SK-N-SH (cell line): ENCODE measurements at regions not wholly inside any gene's neighbourhood (a gene's known extent, or its start where the extent isn't known, plus 50 kb on each side); places are given as distances from the start of the nearest gene placed in this dataset.

Experiments used
- CTCF ChIA-PET: fragments of 300-600, 350-600 bp; formaldehyde crosslinking; extraction: SDS; loops from one replicate; lab custom pipeline; 2021; lab: Yijun Ruan, JAX
- POLR2A ChIA-PET: fragments of 350-600 bp; sonication (Branson Sonifier 250); formaldehyde crosslinking; extraction: SDS; loops from one replicate; lab custom pipeline; 2020; ENCODE audit warnings: antibody characterized with exemption, inconsistent platforms; lab: Yijun Ruan, JAX
- DNase-seq: peaks from one replicate; pipeline ENCODE4 v3.0.0; 2012
- H2AFZ ChIP-seq: fragments of 200-600 bp; sonication (generic); 2 replicates; pipeline ENCODE4 v1.8.1; 2016; ENCODE audit warnings: antibody characterized with exemption, mild to moderate bottlenecking, low read depth
- H3F3A ChIP-seq: fragments of 200-600 bp; sonication (generic); replicated peaks from 2 replicates; pipeline ENCODE3; 2016; ENCODE audit warnings: antibody characterized with exemption, mild to moderate bottlenecking; ENCODE audit not compliant: insufficient read depth
- H3K27ac ChIP-seq, 2 experiments: fragments of 200-500 bp in 1 of 2; fragments of 200-600 bp in 1 of 2; sonication (Bioruptor generic) in 1 of 2; sonication (generic), shearing (Covaris generic) in 1 of 2; 2 replicates each; pipeline versions ENCODE4 v1.5.1 to v1.6.1; 2014 to 2016; ENCODE audit warnings: low read depth in 2 of 2, inconsistent platforms in 1 of 2, low read length in 1 of 2, mild to moderate bottlenecking in 1 of 2, mixed read lengths in 1 of 2
- H3K27me3 ChIP-seq: fragments of 200-600 bp; sonication (generic), shearing (Covaris generic); 2 replicates; pipeline ENCODE4 v1.6.1; 2016; ENCODE audit warnings: mixed run types; ENCODE audit not compliant: insufficient read depth
- H3K36me3 ChIP-seq, 2 experiments: fragments of 200-500 bp in 1 of 2; fragments of 200-600 bp in 1 of 2; sonication (Bioruptor generic) in 1 of 2; sonication (generic) in 1 of 2; replicated peaks in 1 of 2; 2 replicates each; pipeline versions ENCODE3 to v1.5.1; 2014 to 2016; ENCODE audit warnings: low read length in 1 of 2, mild to moderate bottlenecking in 1 of 2; ENCODE audit not compliant: insufficient read depth in 2 of 2, control insufficient read depth in 1 of 2
- H3K4me1 ChIP-seq, 2 experiments: fragments of 200-500 bp in 1 of 2; fragments of 200-600 bp in 1 of 2; sonication (Bioruptor generic) in 1 of 2; sonication (generic), shearing (Covaris generic) in 1 of 2; 2 replicates each; pipeline versions ENCODE4 v1.5.1 to v1.6.1; 2014 to 2016; ENCODE audit warnings: low read depth in 1 of 2, low read length in 1 of 2, mixed run types in 1 of 2; ENCODE audit not compliant: insufficient read depth in 2 of 2, control insufficient read depth in 1 of 2
- H3K4me2 ChIP-seq: fragments of 200-600 bp; sonication (generic), shearing (Covaris generic); 2 replicates; pipeline ENCODE4 v1.6.1; 2017; ENCODE audit warnings: mixed run types
- H3K4me3 ChIP-seq, 2 experiments: fragments of 200-500 bp in 1 of 2; fragments of 200-600 bp in 1 of 2; sonication (Bioruptor generic) in 1 of 2; sonication (generic), shearing (Covaris generic) in 1 of 2; 2 replicates each; pipeline versions ENCODE4 v1.5.1 to v1.8.1; 2014 to 2016; ENCODE audit warnings: low read depth in 2 of 2, inconsistent platforms in 1 of 2, low read length in 1 of 2, mild to moderate bottlenecking in 1 of 2, mixed read lengths in 1 of 2, moderate library complexity in 1 of 2
- H3K79me2 ChIP-seq: fragments of 200-600 bp; sonication (generic); 2 replicates; pipeline ENCODE4 v1.8.1; 2017; ENCODE audit warnings: mild to moderate bottlenecking; ENCODE audit not compliant: insufficient read depth
- H3K9ac ChIP-seq: fragments of 200-600 bp; sonication (generic); 2 replicates; pipeline ENCODE4 v1.6.1; 2017; ENCODE audit warnings: mixed run types
- H3K9me2 ChIP-seq: fragments of 200-600 bp; sonication (generic); 2 replicates; pipeline ENCODE4 v1.6.1; 2017; ENCODE audit warnings: mixed run types
- H3K9me3 ChIP-seq: fragments of 200-600 bp; sonication (generic); 2 replicates; pipeline ENCODE4 v1.6.1; 2017; ENCODE audit warnings: mixed run types, mild to moderate bottlenecking, moderate library complexity
- H4K20me1 ChIP-seq: fragments of 200-600 bp; sonication (generic); 2 replicates; pipeline ENCODE4 v1.6.1; 2017; ENCODE audit warnings: mild to moderate bottlenecking, mixed run types; ENCODE audit not compliant: insufficient read depth
- ELF1 ChIP-seq: IDR thresholded peaks from 2 replicates; pipeline ENCODE4 v1.4.0; 2012
- EP300 ChIP-seq, 2 experiments: IDR thresholded peaks; 2 replicates each; pipeline versions ENCODE4 v1.4.0 to v1.6.1; 2012; ENCODE audit warnings: borderline replicate concordance in 1 of 2, low read depth in 1 of 2, low read length in 1 of 2
- FOSL2 ChIP-seq: IDR thresholded peaks from 2 replicates; pipeline ENCODE4 v1.4.0; 2012; ENCODE audit warnings: low read depth, mild to moderate bottlenecking, moderate library complexity, borderline replicate concordance
- FOXJ3 ChIP-seq: sonication (generic); formaldehyde crosslinking; IDR thresholded peaks from 2 replicates; pipeline ENCODE4 v1.5.1; 2020; ENCODE audit warnings: mild to moderate bottlenecking, missing genetic modification reagents
- FOXM1 ChIP-seq: IDR thresholded peaks from 2 replicates; pipeline ENCODE4 v1.4.0; 2012; ENCODE audit warnings: low read depth, mild to moderate bottlenecking
- GATA2 ChIP-seq: sonication (generic); formaldehyde crosslinking; IDR thresholded peaks from 2 replicates; pipeline ENCODE4 v1.5.0; 2020; ENCODE audit warnings: mild to moderate bottlenecking, missing genetic modification reagents
- MEF2A ChIP-seq: IDR thresholded peaks from 2 replicates; pipeline ENCODE4 v1.4.0; 2012; ENCODE audit warnings: low read depth, borderline replicate concordance
- NRF1 ChIP-seq: IDR thresholded peaks from 2 replicates; pipeline ENCODE4 v1.6.1; 2012; ENCODE audit warnings: low read depth, mild to moderate bottlenecking, low read length
- RAD21 ChIP-seq: IDR thresholded peaks from 2 replicates; pipeline ENCODE4 v1.6.1; 2012; ENCODE audit warnings: mild to moderate bottlenecking, low read length
- RCOR1 ChIP-seq: fragments of 150-350 bp; IDR thresholded peaks from 2 replicates; pipeline ENCODE4 v1.6.1; 2017; ENCODE audit warnings: antibody characterized with exemption, low read length
- RFX5 ChIP-seq: IDR thresholded peaks from 2 replicates; pipeline ENCODE4 v1.6.1; 2012; ENCODE audit warnings: mild to moderate bottlenecking, improper control_type of control experiment, low read length
- RXRA ChIP-seq: IDR thresholded peaks from 2 replicates; pipeline ENCODE4 v1.4.0; 2012; ENCODE audit warnings: low read depth, mild to moderate bottlenecking, borderline replicate concordance
- SIN3A ChIP-seq: IDR thresholded peaks from 2 replicates; pipeline ENCODE4 v1.6.1; 2012; ENCODE audit warnings: low read depth, mild to moderate bottlenecking, low read length, moderate library complexity, borderline replicate concordance
- SMC3 ChIP-seq: IDR thresholded peaks from 2 replicates; pipeline ENCODE4 v1.6.1; 2012; ENCODE audit warnings: low read depth, low read length, improper control_type of control experiment
- TAF1 ChIP-seq: IDR thresholded peaks from 2 replicates; pipeline ENCODE4 v1.6.1; 2012; ENCODE audit warnings: low read depth, mild to moderate bottlenecking, low read length, moderate library complexity, borderline replicate concordance
- TEAD4 ChIP-seq: IDR thresholded peaks from 2 replicates; pipeline ENCODE4 v1.4.0; 2012; ENCODE audit warnings: mild to moderate bottlenecking, borderline replicate concordance; ENCODE audit not compliant: insufficient read depth
- YY1 ChIP-seq: IDR thresholded peaks from 2 replicates; pipeline ENCODE4 v1.4.0; 2012; ENCODE audit warnings: low read depth, mild to moderate bottlenecking
- WGBS: methylation state at CpG from one replicate; pipeline ENCODE4 v1.1.6; 2017; ENCODE audit warnings: low lambda C conversion rate; 5-methylcytosine and 5-hydroxymethylcytosine counted together
- TF ChIP-seq, protein P1 (sequence below): IDR thresholded peaks from 2 replicates; pipeline ENCODE4; 2012
- TF ChIP-seq, protein P2 (sequence below): IDR thresholded peaks from 2 replicates; pipeline ENCODE4 v1.4.0; 2012; ENCODE audit warnings: low read depth, borderline replicate concordance
- TF ChIP-seq, protein P3 (sequence below): IDR thresholded peaks from 2 replicates; pipeline ENCODE4 v1.4.0; 2012; ENCODE audit warnings: low read depth, borderline replicate concordance
- TF ChIP-seq, protein P4 (sequence below): IDR thresholded peaks from 2 replicates; pipeline ENCODE4 v1.6.1; 2012; ENCODE audit warnings: mild to moderate bottlenecking, low read depth, low read length, moderate library complexity
- TF ChIP-seq, protein P5 (sequence below): fragments of 150-350 bp; IDR thresholded peaks from 2 replicates; pipeline ENCODE4 v1.6.1; 2016; ENCODE audit warnings: mild to moderate bottlenecking, low read depth, low read length

DNA sequence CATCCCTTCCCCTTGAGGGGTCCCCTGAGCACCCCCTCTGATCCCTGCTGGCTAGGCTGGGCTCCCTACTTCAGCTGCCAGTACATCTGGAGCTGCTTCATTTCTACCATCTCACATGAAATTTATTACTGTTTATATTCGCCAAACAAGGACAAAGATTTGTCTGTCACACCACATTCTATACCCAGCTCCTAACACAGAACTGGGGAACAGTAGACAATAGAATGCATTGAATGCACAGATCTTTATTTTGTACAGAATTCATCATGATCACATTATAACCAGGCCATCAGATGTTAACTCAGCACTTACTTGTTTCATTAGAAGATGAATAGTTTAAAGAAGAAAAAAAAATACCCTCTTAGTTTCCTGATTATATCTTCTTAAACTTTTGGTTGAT, 159.4 kb downstream of the KLF5 start:
- H3K79me2 ChIP-seq = no peaks in the 10 kb centered on the region
- DNase-seq = no peak
- H3K9me3 ChIP-seq = no peaks in the 10 kb centered on the region
- H3K4me3 ChIP-seq = no peak overlapping the region
- no peaks in the 10 kb centered on the region for H3K36me3 ChIP-seq
- ChIA-PET CTCF (no interaction called here), POLR2A (no interaction called here)
- H4K20me1 ChIP-seq = no peaks in the 10 kb centered on the region
- no peaks in the 10 kb centered on the region for H3K9me2 ChIP-seq
- H3K9ac ChIP-seq = no peak overlapping the region
- H3K27ac ChIP-seq = no peak overlapping the region
- no peak for TF ChIP-seq TAF1
- no peak for TF ChIP-seq FOSL2
- TF ChIP-seq, protein P1, sequence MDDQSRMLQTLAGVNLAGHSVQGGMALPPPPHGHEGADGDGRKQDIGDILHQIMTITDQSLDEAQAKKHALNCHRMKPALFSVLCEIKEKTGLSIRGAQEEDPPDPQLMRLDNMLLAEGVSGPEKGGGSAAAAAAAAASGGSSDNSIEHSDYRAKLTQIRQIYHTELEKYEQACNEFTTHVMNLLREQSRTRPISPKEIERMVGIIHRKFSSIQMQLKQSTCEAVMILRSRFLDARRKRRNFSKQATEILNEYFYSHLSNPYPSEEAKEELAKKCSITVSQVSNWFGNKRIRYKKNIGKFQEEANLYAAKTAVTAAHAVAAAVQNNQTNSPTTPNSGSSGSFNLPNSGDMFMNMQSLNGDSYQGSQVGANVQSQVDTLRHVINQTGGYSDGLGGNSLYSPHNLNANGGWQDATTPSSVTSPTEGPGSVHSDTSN = no peak
- no peak for TF ChIP-seq GATA2 (CRISPR knock-in tag)
- TF ChIP-seq, protein P2, sequence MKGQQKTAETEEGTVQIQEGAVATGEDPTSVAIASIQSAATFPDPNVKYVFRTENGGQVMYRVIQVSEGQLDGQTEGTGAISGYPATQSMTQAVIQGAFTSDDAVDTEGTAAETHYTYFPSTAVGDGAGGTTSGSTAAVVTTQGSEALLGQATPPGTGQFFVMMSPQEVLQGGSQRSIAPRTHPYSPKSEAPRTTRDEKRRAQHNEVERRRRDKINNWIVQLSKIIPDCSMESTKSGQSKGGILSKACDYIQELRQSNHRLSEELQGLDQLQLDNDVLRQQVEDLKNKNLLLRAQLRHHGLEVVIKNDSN = no peak
- TF ChIP-seq TEAD4 = no peak
- TF ChIP-seq, protein P3, sequence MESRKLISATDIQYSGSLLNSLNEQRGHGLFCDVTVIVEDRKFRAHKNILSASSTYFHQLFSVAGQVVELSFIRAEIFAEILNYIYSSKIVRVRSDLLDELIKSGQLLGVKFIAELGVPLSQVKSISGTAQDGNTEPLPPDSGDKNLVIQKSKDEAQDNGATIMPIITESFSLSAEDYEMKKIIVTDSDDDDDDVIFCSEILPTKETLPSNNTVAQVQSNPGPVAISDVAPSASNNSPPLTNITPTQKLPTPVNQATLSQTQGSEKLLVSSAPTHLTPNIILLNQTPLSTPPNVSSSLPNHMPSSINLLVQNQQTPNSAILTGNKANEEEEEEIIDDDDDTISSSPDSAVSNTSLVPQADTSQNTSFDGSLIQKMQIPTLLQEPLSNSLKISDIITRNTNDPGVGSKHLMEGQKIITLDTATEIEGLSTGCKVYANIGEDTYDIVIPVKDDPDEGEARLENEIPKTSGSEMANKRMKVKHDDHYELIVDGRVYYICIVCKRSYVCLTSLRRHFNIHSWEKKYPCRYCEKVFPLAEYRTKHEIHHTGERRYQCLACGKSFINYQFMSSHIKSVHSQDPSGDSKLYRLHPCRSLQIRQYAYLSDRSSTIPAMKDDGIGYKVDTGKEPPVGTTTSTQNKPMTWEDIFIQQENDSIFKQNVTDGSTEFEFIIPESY = no peak
- TF ChIP-seq EP300 (IDR thresholded peaks at IDR 0.05; ENCODE audit: borderline replicate concordance in 1 of 2, low read depth in 1 of 2, low read length in 1 of 2) = no peak
- TF ChIP-seq SMC3 = no peak
- TF ChIP-seq YY1 = no peak
- TF ChIP-seq NRF1 = no peak
- no peak for TF ChIP-seq MEF2A
- no peak for TF ChIP-seq ELF1
- TF ChIP-seq RCOR1 = no peak
- TF ChIP-seq RFX5 = no peak
- TF ChIP-seq RAD21 = no peak
- no peak for TF ChIP-seq RXRA
- WGBS = 81% methylated on average over 1 of the region's 1 CpG
- no peaks in the 10 kb centered on the region for H3K27me3 ChIP-seq
- H3F3A ChIP-seq = no peaks in the 10 kb centered on the region
- no peak overlapping the region for H3K4me2 ChIP-seq
- no peak overlapping the region for H2AFZ ChIP-seq
- H3K4me1 ChIP-seq = no peaks in the 10 kb centered on the region

DNA sequence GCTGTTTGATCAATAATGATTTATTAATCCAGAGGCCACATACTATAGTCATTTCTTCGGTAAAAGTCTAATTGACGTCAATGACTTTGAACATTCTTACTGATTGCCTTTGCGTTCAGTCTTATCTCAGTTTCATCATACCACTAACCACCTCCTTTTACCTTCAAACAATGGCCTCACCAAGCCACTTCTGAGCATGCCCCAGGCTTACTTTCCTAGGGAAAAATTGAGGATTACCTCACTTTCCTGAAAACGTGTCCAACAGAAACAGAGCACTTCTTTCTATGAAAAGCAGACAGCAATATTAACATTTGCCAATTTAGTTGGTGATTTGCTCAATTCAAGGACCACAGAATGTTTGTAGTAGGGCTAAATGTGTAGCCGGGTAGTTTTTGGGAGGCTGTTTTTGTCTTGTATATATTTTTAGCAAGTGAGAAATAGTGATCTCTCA, 157.6 kb downstream of the KLF5 start:
- Histone ChIP-seq H3K4me2 (no peak overlapping the region), H2AFZ (no peak overlapping the region), H3K9me3 (no peaks in the 10 kb centered on the region), H3K36me3 (no peaks in the 10 kb centered on the region), H3K27me3 (no peaks in the 10 kb centered on the region), H4K20me1 (no peaks in the 10 kb centered on the region), H3K9ac (no peak overlapping the region), H3K4me1 (no peaks in the 10 kb centered on the region), H3K79me2 (no peaks in the 10 kb centered on the region), H3K4me3 (no peak overlapping the region), H3K9me2 (no peaks in the 10 kb centered on the region), H3K27ac (no peak overlapping the region; a peak in 1 of 4 replicates), H3F3A (no peaks in the 10 kb centered on the region)
- ChIA-PET POLR2A (no interaction called here), CTCF (no interaction called here)
- 76% methylated on average over 5 of the region's 5 CpGs for WGBS
- no peak for DNase-seq
- TF ChIP-seq, protein P4, sequence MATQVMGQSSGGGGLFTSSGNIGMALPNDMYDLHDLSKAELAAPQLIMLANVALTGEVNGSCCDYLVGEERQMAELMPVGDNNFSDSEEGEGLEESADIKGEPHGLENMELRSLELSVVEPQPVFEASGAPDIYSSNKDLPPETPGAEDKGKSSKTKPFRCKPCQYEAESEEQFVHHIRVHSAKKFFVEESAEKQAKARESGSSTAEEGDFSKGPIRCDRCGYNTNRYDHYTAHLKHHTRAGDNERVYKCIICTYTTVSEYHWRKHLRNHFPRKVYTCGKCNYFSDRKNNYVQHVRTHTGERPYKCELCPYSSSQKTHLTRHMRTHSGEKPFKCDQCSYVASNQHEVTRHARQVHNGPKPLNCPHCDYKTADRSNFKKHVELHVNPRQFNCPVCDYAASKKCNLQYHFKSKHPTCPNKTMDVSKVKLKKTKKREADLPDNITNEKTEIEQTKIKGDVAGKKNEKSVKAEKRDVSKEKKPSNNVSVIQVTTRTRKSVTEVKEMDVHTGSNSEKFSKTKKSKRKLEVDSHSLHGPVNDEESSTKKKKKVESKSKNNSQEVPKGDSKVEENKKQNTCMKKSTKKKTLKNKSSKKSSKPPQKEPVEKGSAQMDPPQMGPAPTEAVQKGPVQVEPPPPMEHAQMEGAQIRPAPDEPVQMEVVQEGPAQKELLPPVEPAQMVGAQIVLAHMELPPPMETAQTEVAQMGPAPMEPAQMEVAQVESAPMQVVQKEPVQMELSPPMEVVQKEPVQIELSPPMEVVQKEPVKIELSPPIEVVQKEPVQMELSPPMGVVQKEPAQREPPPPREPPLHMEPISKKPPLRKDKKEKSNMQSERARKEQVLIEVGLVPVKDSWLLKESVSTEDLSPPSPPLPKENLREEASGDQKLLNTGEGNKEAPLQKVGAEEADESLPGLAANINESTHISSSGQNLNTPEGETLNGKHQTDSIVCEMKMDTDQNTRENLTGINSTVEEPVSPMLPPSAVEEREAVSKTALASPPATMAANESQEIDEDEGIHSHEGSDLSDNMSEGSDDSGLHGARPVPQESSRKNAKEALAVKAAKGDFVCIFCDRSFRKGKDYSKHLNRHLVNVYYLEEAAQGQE = no peak
- TF ChIP-seq RCOR1 (no peak), FOXM1 (no peak), EP300 (IDR thresholded peaks at IDR 0.05; ENCODE audit: borderline replicate concordance in 1 of 2, low read depth in 1 of 2, low read length in 1 of 2) (no peak), MEF2A (no peak), TAF1 (no peak), SIN3A (no peak), FOXJ3 (CRISPR knock-in tag) (no peak)
- TF ChIP-seq, protein P5, sequence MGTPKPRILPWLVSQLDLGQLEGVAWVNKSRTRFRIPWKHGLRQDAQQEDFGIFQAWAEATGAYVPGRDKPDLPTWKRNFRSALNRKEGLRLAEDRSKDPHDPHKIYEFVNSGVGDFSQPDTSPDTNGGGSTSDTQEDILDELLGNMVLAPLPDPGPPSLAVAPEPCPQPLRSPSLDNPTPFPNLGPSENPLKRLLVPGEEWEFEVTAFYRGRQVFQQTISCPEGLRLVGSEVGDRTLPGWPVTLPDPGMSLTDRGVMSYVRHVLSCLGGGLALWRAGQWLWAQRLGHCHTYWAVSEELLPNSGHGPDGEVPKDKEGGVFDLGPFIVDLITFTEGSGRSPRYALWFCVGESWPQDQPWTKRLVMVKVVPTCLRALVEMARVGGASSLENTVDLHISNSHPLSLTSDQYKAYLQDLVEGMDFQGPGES = no peak
